Hindlimb muscle (tissue), 1 donor: ENCODE measurements at regions not wholly inside any gene's neighbourhood (a gene's known extent, or its start where the extent isn't known, plus 50 kb on each side); places are given as distances from the start of the nearest gene placed in this dataset.
A peak's percentile ranks its signal among the peaks of the same experiment; 100 is the strongest.

Source experiments
- DNase-seq: peaks from one replicate; pipeline ENCODE4 v3.0.0-alpha.2; 2013

- no peak for DNase-seq
Measured at GRCh38 chr17:11077673-11078072, 163.3 kb upstream of the SHISA6 start.

DNA sequence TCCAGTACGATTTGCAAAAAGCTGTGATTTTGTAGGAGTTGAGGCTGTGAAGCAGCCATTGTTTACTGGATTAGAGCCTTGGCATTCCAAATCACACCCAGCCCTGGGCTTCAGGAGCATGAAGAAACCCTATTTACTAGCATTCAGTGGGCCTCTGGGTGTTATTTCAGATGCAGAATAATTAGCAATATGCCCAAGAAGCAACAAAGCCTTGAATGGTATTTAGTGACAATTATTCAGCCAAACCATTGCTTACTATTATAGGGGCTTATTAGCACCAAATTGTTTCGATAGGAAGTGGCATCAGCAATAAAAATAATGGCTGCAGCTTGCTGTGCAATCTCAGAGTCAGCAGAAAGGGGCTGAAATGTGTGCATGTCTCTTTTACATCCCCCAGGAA lies 166.6 kb upstream of the SHISA6 start:
- no peak for DNase-seq

DNA sequence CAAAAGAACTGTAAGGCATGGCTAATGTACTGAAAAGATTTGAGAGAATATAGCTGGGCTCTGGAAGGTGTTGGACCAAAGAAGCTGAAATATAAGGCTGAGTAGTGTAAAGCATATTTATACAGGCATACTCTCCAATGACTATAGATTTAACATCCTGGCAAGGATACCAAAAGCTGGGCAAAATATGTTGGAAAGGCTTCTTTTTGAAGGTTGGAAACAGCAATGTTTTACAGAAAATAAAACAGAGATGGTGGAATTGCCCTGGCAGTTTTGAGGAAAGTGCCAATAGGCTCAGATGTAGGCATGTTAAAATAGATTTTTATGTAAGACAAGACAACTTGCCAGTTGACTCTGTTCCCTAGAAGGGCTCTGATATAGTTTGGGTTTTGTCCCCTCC lies 184.1 kb upstream of the SHISA6 start:
- DNase-seq: no peak

GRCh38 chr17:11053846-11054245 lies 187.2 kb upstream of the SHISA6 start:
- DNase-seq: no peak

DNA sequence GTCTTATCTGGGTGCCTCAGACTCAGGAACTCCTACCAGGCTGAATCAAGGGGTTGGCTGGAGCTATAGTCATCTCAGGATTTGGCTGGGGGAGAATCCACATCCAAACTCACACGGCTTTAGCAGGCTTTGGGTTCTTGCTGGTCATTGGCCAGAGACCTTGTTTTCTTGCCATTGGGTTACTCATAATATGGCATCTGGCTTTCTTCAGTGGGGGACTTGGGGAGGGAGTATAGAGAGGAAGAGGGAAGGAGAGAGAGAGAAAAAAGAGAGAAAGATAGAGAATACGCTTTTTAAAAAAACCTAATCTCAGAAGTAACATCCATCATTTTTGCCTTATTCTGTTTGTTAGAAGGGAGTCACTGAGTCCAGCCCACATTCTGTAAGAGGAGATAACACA lies 191.5 kb upstream of the SHISA6 start:
- no peak for DNase-seq

DNA sequence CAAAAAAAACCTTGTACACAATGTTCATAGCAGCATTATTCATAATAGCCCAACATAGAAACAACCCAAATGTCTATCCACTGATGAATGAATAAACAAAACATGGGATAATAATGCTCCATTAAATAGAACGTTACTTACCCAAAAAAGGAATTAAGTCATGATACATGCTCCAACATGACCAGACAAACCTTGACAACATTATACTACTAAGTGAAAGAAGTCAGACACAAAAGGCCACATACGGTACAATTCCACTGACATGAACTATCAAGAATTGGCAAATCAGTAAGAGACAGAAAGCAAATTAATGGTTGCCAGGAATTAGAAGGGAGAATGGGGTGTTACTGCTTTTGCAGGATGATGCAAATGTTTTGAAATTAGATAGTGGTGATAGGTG lies 193.8 kb upstream of the SHISA6 start:
- DNase-seq: no peak

DNA sequence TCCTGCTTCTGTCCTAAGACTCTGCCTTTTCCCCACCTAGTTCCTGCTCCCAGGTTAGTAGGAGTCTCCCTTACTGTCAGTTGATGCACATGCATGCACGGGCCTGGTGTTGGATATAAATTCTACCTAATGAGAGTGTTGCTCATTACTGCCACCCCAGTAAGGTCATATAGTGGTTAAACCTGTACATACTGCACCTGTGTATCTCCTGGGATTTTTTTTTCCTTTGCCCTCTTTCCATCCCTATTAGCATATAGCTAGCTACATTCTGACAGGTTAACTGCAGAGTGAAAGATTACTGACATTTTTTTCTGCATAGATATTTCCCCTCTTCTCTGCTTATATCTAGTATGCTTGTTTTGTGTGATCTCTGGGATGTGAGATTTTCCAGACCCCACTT lies 201.5 kb upstream of the PIRT start:
- no peak for DNase-seq

DNA sequence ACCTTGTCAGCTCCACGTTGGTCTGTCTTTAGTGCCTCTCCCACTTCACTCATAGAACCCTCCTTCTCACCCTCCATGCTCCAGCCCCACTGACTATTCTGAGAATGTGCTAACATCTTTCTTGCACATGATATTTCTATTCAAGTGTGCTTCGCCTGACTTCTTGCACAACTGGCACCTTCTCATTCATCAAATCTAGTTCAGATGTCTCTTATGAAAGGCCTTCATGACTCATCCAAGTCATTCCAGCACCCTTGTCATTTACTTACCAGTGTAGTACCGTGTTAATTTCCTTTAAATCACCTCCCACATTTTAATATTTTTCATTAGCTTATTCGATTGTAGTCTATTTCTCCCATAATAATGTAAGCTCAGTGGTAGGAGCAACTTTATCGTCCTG lies 197.8 kb upstream of the PIRT start:
- DNase-seq: no peak

- no peak for DNase-seq
Measured at GRCh38 chr17:11031787-11032186, 193.9 kb upstream of the PIRT start.

- DNase-seq: no peak
Measured at GRCh38 chr17:11029791-11030190, 191.9 kb upstream of the PIRT start.

DNA sequence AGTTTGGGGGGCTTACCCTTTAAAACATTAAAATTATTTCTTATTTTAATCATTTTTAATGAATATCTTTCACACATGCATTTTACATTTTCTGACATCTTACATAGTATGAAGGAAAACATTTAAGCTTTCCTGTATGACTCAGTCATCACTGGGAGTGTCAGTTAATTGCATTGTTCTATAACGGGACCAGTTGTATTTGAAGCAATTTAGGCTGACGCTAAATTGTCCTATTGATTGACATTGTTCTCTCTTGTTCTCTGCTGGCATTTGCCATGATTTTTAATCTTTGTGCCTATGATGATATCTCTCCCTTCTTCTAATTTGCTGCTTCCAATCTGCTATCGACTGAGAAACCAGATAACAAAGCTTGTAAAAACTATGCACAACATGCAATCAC lies 190.5 kb upstream of the PIRT start:
- DNase-seq: no peak

- no peak for DNase-seq
Measured at GRCh38 chr17:11026903-11027302, 189.0 kb upstream of the PIRT start.

DNA sequence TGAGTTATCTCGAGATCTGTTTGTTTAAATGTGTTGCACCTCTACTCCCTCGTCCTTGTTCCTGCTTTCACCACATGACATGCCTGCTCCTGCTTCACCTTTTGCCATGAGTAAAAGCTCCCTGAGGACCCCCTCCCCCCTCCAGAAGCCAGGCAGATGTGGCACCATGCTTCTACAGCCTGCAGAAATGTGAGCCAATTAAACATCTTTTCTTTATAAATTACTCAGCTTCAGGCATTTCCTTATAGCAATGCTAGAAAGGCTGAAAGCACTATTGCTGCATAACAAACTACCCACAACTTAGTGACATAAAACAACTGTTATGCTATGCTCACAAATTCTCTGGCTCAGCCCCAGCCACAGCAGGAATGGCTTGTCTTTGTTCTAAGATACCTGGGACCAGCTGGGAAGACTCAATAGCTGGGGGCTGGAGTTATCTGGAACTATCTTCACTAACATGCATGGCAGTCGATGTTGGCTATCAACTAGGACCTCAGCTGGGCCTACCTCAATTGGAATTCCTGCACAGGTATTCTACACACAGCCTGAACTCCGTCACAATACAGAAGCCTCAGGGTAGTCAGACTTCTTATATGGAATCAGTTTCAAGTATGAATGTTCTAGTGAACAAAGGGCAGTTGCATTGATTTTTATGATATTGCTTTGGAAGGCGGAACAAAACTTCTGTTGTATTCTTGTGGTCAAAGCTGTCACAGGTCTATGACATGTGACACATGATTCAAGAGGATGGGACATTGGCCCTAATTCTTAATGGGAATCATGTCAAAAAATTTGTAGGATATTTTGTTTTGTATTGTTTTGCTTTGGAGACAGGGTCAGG lies 186.0 kb upstream of the PIRT start:
- no peak for DNase-seq

DNA sequence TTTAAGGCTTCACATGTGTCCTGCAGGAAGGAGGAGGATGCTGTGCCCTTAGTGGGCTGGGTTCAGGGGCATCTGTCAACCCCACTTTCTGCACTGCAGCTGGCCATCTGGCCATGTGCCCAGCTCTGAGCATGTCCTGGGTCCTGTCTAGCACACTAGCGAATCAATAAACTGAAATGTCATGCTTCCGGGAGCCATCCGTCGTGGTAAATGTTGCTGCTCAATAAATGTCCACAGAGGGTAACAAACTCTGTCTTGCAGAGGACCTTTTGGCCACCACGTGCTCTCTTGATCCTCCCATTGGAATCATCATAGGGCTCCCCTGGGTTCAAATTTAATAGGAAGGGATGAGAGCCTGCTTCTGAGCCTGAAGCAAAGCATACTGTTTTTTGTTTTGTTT lies 168.6 kb upstream of the PIRT start:
- DNase-seq: no peak

GRCh38 chr17:11005940-11006339 lies 168.1 kb upstream of the PIRT start:
- no peak for DNase-seq

GRCh38 chr17:11002417-11002816 lies 164.5 kb upstream of the PIRT start:
- DNase-seq: no peak

DNA sequence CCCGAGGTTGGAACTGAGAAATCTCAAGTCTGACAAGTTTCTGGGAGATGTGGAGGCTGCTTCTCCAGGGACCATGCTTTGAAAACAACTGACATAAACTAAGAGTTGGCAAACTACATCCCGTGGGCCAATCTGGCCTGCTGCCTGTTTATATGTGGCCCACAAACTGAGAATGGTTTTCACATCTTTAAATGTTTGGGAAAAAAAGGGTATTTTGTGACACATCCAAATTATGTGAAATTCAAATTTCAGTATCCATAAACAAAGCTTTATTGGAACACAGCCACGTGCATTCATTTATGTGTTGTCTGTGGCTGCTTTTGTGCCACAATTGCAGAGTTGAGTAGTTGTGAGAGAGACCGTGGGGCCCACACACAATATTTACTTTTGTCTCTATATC lies 163.8 kb upstream of the PIRT start:
- DNase-seq: no peak

DNA sequence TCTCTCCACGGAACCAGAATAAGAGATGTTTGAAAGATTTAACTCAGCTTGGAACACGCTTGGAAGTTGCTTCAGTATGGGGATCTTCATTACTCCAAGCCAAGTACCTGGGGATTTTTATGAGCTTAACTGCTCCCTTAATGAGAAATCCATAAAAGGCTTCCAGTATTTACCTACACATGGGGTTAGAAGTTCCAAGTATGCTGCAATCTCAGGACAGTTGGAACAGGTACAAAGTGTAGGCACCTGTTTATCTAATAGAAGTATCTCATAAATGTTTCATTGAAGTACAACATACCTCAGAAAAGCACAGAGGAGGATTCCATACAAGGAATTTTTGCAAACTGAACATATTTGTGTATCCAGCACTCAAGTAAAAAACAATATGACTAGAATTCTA lies 161.6 kb upstream of the PIRT start:
- DNase-seq: no peak

DNA sequence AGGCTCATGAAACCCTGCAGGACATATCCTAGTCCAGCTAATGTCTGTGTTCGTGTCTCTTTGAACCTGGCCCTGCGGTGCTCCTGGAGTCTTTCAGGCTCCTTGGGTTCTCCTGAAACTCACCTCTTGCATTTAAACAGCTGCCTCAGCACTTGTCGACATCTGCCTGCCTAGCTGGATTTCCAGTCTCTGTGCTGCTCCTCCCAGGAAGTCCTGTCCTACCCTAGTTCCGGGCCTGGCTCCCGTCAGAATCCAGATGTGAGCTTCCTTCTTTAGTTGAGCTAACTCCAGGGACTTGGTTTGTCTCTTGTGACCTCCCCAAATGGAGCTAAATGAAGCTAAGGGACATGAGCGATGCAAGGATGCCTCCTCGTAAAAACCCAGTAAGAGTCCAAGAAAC lies 155.2 kb upstream of the PIRT start:
- DNase-seq: peak; percentile 34

DNA sequence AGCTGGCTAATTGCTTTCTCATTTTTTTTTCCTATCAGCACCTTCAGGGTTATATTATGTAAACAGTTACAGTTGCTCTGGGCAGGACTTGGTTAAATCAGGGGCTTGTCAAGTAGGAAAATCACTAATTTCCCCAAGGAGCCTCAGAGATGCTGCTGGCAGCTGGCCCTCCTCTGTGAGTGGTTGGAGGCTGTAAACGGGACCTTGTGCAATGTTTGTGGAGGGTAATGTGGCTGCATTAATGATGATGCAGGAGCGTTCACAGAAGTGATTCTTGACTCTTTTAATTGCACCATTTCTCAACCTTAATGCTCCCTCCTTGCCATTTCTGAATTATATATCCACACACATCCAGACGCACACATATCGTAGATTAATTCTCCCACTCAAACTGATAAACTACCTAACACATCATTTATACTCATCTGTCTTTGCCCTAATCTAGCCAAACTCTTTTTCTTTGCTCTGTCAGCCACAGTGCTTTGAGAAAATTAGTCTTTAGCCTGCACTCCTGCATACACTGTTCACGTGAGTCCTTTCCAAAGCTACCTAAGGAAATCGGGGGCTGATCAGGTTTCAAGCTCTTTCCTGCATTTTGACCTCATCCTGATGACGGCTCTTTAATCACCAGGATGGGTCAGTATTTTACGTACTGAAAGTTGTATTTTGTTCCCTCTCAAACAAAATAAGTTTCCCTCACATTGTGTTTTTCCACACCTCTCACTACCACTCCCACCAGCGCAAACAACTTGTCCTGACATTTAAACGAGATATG lies 154.4 kb upstream of the PIRT start:
- DNase-seq: peak; percentile 23

- DNase-seq: no peak
Measured at GRCh38 chr17:10987786-10988185, 149.9 kb upstream of the PIRT start.

DNA sequence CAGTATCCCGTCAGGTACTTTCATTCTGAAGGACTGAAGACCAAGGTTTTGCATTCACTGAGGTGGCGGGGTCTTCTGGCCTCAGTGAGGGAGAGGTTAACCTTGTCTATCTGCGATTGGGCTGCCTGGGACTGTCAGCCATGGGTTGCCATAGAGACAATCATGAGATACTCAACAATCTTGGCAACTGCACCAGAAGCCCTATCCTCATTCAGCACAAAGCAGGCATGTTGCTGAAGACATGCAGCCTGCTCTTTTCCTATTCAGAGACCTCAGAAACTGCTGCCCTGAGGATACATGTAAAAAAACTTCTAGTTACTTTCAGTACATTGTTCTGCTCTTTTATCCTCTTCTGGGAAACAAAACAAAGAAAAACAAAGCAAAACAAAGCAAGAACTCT lies 146.3 kb upstream of the PIRT start:
- DNase-seq: no peak

DNA sequence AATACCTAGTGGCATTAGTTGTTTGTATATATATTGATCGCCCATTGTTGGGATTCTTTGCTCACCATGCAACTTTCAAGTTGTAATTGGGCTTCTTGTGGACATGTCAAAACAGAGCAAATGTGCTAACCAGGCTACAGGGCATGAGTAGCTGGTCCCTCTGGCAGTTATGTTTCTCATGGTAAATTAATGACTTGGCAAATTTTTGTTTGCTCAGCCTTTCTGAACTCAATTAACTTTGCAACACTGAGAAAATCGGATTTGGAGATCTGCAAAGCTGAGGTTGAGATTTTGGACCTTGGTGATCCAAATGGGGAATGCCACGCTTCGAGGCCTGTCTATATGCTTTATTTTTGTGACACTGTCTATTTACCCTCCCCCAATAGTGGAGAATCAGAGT lies 138.5 kb upstream of the PIRT start:
- DNase-seq: no peak

GRCh38 chr17:10968007-10968406 lies 130.1 kb upstream of the PIRT start:
- no peak for DNase-seq
